ENCODE measurements at regions not wholly inside any gene's neighbourhood (a gene's known extent, or its start where the extent isn't known, plus 50 kb on each side); places are given as distances from the start of the nearest gene placed in this dataset.
"Not testable (repeated sequence)": the region's sequence is repeated elsewhere in the genome, so short reads cannot be mapped to it uniquely, and the experiment has no call there.

- Histone ChIP-seq H3K4me3 (ENCODE audit: low read length) (no peak overlapping the region), H3K27me3 (ENCODE audit: insufficient read depth, low read length) (no peaks in the 10 kb centered on the region), H3K27ac (ENCODE audit: low read length) (no peak overlapping the region), H3K9ac (ENCODE audit: low read depth, low read length) (no peak overlapping the region), H3K9me3 (ENCODE audit: insufficient read depth, low read depth, low read length) (no peaks in the 10 kb centered on the region), H3K4me1 (ENCODE audit: insufficient read depth, low read length) (no peaks in the 10 kb centered on the region; the same call in 1 of the 2 replicates), H3K36me3 (ENCODE audit: insufficient read depth, low read depth, low read length) (no peaks in the 10 kb centered on the region)
Observed at GRCh38 chr4:181121733-181122132, 1121.5 kb upstream of the TENM3 start.

DNA sequence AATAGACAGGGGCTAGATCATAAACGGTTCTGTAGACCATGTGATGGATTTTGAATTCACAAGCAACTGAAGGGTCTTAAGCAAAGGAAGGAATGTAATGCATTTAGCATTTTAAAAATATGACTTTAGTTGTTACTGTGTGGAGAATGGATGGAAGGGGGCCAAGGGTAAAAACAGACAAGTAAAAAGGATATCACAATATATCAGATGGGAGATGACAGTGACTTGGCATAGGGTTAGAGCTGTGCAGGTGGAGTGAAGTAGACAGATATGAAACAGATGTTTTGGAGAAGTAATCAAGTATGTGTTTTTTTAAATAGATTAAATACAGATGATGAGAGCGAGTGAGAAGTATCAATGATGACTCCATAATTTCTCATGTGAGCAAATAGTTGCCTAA lies 1116.0 kb upstream of the TENM3 start:
- no peaks in the 10 kb centered on the region for H3K27me3 ChIP-seq (ENCODE audit: insufficient read depth, low read length)
- H3K4me1 ChIP-seq (ENCODE audit: insufficient read depth, low read length), result no peaks in the 10 kb centered on the region
- H3K36me3 ChIP-seq (ENCODE audit: insufficient read depth, low read depth, low read length), result no peaks in the 10 kb centered on the region
- no peak overlapping the region for H3K9ac ChIP-seq (ENCODE audit: low read depth, low read length)
- peaks cover 19% of the 10 kb centered on the region for H3K9me3 ChIP-seq (ENCODE audit: insufficient read depth, low read depth, low read length)
- no peak overlapping the region for H3K4me3 ChIP-seq (ENCODE audit: low read length)
- H3K27ac ChIP-seq (ENCODE audit: low read length), result no peak overlapping the region

DNA sequence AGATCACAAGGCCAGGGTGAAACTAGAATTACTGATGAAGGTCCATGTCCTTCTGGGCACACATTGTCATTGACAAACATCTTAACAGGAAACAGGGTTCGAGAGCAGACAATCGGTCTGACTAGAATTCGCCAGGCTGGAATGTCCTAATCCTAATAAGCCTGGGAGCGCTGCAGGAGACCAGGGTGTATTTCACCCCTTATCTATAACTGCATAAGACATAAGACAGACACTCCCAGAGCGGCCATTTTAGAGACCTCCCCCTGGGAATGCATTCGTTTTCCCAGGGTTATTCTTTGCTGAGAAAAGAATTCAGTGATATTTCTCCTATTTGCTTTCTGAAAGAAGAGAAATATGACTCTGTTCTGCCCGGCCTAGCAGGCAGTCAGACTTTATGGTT lies 1112.9 kb upstream of the TENM3 start:
- peaks cover 19% of the 10 kb centered on the region for H3K9me3 ChIP-seq (ENCODE audit: insufficient read depth, low read depth, low read length)
- not testable (repeated sequence) for H3K4me3 ChIP-seq (ENCODE audit: low read length); H3K4me1 ChIP-seq (ENCODE audit: insufficient read depth, low read length)

DNA sequence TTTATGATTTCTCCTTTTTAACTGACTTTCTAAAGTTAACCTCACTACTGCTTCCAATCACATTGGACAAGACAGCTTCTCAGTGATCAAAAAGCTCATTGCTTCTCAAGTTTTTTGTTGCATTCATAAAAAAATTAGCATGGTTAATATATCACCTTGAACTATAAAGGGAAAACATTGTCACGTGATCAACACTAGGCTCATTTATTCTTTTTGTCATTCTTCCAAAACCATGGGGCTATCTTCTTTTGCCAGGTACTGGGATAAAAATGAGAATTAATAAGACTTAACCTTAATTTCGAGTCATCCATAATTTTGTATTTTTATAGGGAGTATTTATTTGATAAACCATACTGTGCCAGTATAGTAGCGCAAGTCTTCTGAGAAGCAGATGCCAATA lies 1105.9 kb upstream of the TENM3 start:
- Histone ChIP-seq H3K36me3 (ENCODE audit: insufficient read depth, low read depth, low read length) (no peaks in the 10 kb centered on the region), H3K4me3 (ENCODE audit: low read length) (no peak overlapping the region), H3K9me3 (ENCODE audit: insufficient read depth, low read depth, low read length) (no peaks in the 10 kb centered on the region), H3K9ac (ENCODE audit: low read depth, low read length) (no peak overlapping the region), H3K27me3 (ENCODE audit: insufficient read depth, low read length) (no peaks in the 10 kb centered on the region), H3K4me1 (ENCODE audit: insufficient read depth, low read length) (no peaks in the 10 kb centered on the region), H3K27ac (ENCODE audit: low read length) (no peak overlapping the region)

More for the DNA sequence above, 1112.9 kb upstream of the TENM3 start:
- not testable (repeated sequence) for H3K27ac ChIP-seq (ENCODE audit: low read length); H3K9ac ChIP-seq (ENCODE audit: low read depth, low read length); H3K27me3 ChIP-seq (ENCODE audit: insufficient read depth, low read length); H3K36me3 ChIP-seq (ENCODE audit: insufficient read depth, low read depth, low read length)

DNA sequence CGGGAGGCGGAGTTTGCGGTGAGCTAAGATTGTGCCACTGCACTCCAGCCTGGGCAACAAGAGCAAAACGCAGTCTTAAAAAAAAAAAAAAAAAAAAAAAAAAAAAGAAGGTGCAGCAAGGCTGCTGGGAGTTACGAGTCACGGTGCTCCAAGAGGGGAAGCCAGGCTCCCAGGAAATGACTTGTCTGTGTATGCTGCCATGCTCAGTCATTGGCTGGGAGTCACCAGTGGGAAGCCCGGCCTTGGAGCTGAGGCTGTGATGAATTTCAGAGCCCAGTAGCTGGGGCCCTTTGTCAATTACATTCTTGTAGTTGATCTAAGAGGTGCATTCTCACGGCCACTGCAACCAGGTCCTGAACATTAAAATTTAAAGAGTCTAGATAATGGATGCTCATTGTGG lies 1105.1 kb upstream of the TENM3 start:
- Histone ChIP-seq H3K27me3 (ENCODE audit: insufficient read depth, low read length) (no peaks in the 10 kb centered on the region), H3K27ac (ENCODE audit: low read length) (no peak overlapping the region), H3K4me3 (ENCODE audit: low read length) (no peak overlapping the region), H3K4me1 (ENCODE audit: insufficient read depth, low read length) (no peaks in the 10 kb centered on the region), H3K9ac (ENCODE audit: low read depth, low read length) (no peak overlapping the region), H3K9me3 (ENCODE audit: insufficient read depth, low read depth, low read length) (no peaks in the 10 kb centered on the region), H3K36me3 (ENCODE audit: insufficient read depth, low read depth, low read length) (no peaks in the 10 kb centered on the region)

GRCh38 chr4:181140037-181140603 lies 1103.1 kb upstream of the TENM3 start:
- H3K9me3 ChIP-seq (ENCODE audit: insufficient read depth, low read depth, low read length), result no peaks in the 10 kb centered on the region
- H3K27ac ChIP-seq (ENCODE audit: low read length), result no peak overlapping the region
- no peaks in the 10 kb centered on the region for H3K4me1 ChIP-seq (ENCODE audit: insufficient read depth, low read length)
- no peaks in the 10 kb centered on the region for H3K36me3 ChIP-seq (ENCODE audit: insufficient read depth, low read depth, low read length)
- H3K27me3 ChIP-seq (ENCODE audit: insufficient read depth, low read length), result no peaks in the 10 kb centered on the region
- no peak overlapping the region for H3K4me3 ChIP-seq (ENCODE audit: low read length)
- H3K9ac ChIP-seq (ENCODE audit: low read depth, low read length), result no peak overlapping the region

- H3K36me3 ChIP-seq (ENCODE audit: insufficient read depth, low read depth, low read length), result no peaks in the 10 kb centered on the region
- H3K4me3 ChIP-seq (ENCODE audit: low read length), result no peak overlapping the region
- H3K9me3 ChIP-seq (ENCODE audit: insufficient read depth, low read depth, low read length), result no peaks in the 10 kb centered on the region
- H3K27me3 ChIP-seq (ENCODE audit: insufficient read depth, low read length), result no peaks in the 10 kb centered on the region
- no peak overlapping the region for H3K9ac ChIP-seq (ENCODE audit: low read depth, low read length)
- H3K27ac ChIP-seq (ENCODE audit: low read length), result no peak overlapping the region
- H3K4me1 ChIP-seq (ENCODE audit: insufficient read depth, low read length), result no peaks in the 10 kb centered on the region
Observed at GRCh38 chr4:181143250-181143854, 1099.8 kb upstream of the TENM3 start.

- no peaks in the 10 kb centered on the region for H3K27me3 ChIP-seq (ENCODE audit: insufficient read depth, low read length)
- no peaks in the 10 kb centered on the region for H3K4me1 ChIP-seq (ENCODE audit: insufficient read depth, low read length)
- H3K36me3 ChIP-seq (ENCODE audit: insufficient read depth, low read depth, low read length), result no peaks in the 10 kb centered on the region
- no peak overlapping the region for H3K27ac ChIP-seq (ENCODE audit: low read length)
- no peak overlapping the region for H3K9ac ChIP-seq (ENCODE audit: low read depth, low read length)
- no peak overlapping the region for H3K4me3 ChIP-seq (ENCODE audit: low read length)
- H3K9me3 ChIP-seq (ENCODE audit: insufficient read depth, low read depth, low read length), result no peaks in the 10 kb centered on the region
Observed at GRCh38 chr4:181146051-181146450, 1097.2 kb upstream of the TENM3 start.

DNA sequence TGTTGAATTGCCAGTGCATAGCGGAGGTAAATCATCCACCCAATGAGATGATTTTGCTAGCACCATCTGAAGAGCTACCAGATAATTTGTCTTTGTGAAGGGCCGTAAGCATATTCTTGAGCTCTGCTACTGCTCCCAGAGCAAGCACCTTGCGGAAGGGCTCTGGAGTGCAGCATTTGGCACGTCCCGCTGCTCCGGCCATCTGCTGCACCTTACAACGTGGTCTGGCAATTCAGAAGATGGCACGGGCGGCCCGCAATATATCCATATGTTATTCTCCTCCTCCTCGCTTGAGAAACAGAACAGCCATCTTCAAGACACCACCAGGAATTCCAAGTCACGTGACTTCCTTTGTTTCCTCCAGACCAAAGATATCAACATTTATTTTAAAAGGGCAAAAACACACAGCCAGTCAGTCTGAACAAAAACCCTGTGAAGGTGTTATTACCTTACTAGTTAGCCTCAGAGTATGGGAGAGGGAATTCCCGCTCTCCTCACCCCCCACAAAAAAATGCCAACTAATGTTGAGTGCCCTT lies 1095.7 kb upstream of the TENM3 start:
- Histone ChIP-seq H3K9ac (ENCODE audit: low read depth, low read length) (no peak overlapping the region), H3K9me3 (ENCODE audit: insufficient read depth, low read depth, low read length) (no peaks in the 10 kb centered on the region), H3K4me1 (ENCODE audit: insufficient read depth, low read length) (no peaks in the 10 kb centered on the region), H3K27me3 (ENCODE audit: insufficient read depth, low read length) (no peaks in the 10 kb centered on the region), H3K4me3 (ENCODE audit: low read length) (no peak overlapping the region), H3K36me3 (ENCODE audit: insufficient read depth, low read depth, low read length) (no peaks in the 10 kb centered on the region), H3K27ac (ENCODE audit: low read length) (no peak overlapping the region)

GRCh38 chr4:181148470-181148869 lies 1094.7 kb upstream of the TENM3 start:
- Histone ChIP-seq H3K4me3 (ENCODE audit: low read length) (no peak overlapping the region), H3K9ac (ENCODE audit: low read depth, low read length) (no peak overlapping the region), H3K36me3 (ENCODE audit: insufficient read depth, low read depth, low read length) (no peaks in the 10 kb centered on the region), H3K27me3 (ENCODE audit: insufficient read depth, low read length) (no peaks in the 10 kb centered on the region), H3K4me1 (ENCODE audit: insufficient read depth, low read length) (no peaks in the 10 kb centered on the region), H3K27ac (ENCODE audit: low read length) (no peak overlapping the region), H3K9me3 (ENCODE audit: insufficient read depth, low read depth, low read length) (no peaks in the 10 kb centered on the region)

- H3K4me1 ChIP-seq (ENCODE audit: insufficient read depth, low read length), result no peaks in the 10 kb centered on the region
- H3K36me3 ChIP-seq (ENCODE audit: insufficient read depth, low read depth, low read length), result no peaks in the 10 kb centered on the region
- no peaks in the 10 kb centered on the region for H3K27me3 ChIP-seq (ENCODE audit: insufficient read depth, low read length)
- no peak overlapping the region for H3K4me3 ChIP-seq (ENCODE audit: low read length)
- H3K27ac ChIP-seq (ENCODE audit: low read length), result no peak overlapping the region
- H3K9me3 ChIP-seq (ENCODE audit: insufficient read depth, low read depth, low read length), result no peaks in the 10 kb centered on the region
- no peak overlapping the region for H3K9ac ChIP-seq (ENCODE audit: low read depth, low read length)
Observed at GRCh38 chr4:181150191-181150590, 1093.0 kb upstream of the TENM3 start.

- no peaks in the 10 kb centered on the region for H3K27me3 ChIP-seq (ENCODE audit: insufficient read depth, low read length)
- H3K36me3 ChIP-seq (ENCODE audit: insufficient read depth, low read depth, low read length), result no peaks in the 10 kb centered on the region
- no peak overlapping the region for H3K27ac ChIP-seq (ENCODE audit: low read length)
- no peak overlapping the region for H3K9ac ChIP-seq (ENCODE audit: low read depth, low read length)
- no peak overlapping the region for H3K4me3 ChIP-seq (ENCODE audit: low read length)
- no peaks in the 10 kb centered on the region for H3K9me3 ChIP-seq (ENCODE audit: insufficient read depth, low read depth, low read length)
- H3K4me1 ChIP-seq (ENCODE audit: insufficient read depth, low read length), result no peaks in the 10 kb centered on the region
Observed at GRCh38 chr4:181151856-181152255, 1091.3 kb upstream of the TENM3 start.

Data from iPS-20b (cell line).